GM13976 (cell line): ENCODE measurements at regions not wholly inside any gene's neighbourhood (a gene's known extent, or its start where the extent isn't known, plus 50 kb on each side); places are given as distances from the start of the nearest gene placed in this dataset.
"Not testable (repeated sequence)": the region's sequence is repeated elsewhere in the genome, so short reads cannot be mapped to it uniquely, and the experiment has no call there.

Experiments
- DNase-seq: peaks from one replicate; pipeline ENCODE4 v3.0.0; 2012; ENCODE audit warnings: low spot score
- CTCF ChIP-seq: IDR thresholded peaks from 2 replicates; pipeline ENCODE4 v1.5.1; 2012; ENCODE audit warnings: borderline replicate concordance, mild to moderate bottlenecking; ENCODE audit not compliant: insufficient read depth; ENCODE audit errors: extremely low read depth, missing control alignments, control extremely low read depth
- in situ Hi-C: fragments of 300-500 bp; cut with MboI; formaldehyde crosslinking; loops from one replicate; pipeline ENCODE4 v1.12.0; 2022; ENCODE audit warnings: low sequenced_read_pairs, mixed read lengths, inconsistent platforms; ENCODE audit not compliant: unreplicated experiment

GRCh38 chr2:116238511-116238910 lies 1576.0 kb upstream of the DDX18 start:
- no peak for TF ChIP-seq CTCF
- in situ Hi-C loops, result no loop called here
- no peak for DNase-seq

GRCh38 chr2:116250376-116250775 lies 1564.1 kb upstream of the DDX18 start:
- DNase-seq, result no peak
- in situ Hi-C loops, result no loop called here
- TF ChIP-seq CTCF, result no peak

GRCh38 chr2:116264872-116265271 lies 1549.6 kb upstream of the DDX18 start:
- no peak for TF ChIP-seq CTCF
- no peak for DNase-seq
- in situ Hi-C loops, result no loop called here

- DNase-seq, result no peak
- TF ChIP-seq CTCF, result no peak
- in situ Hi-C loops, result no loop called here
Measured at GRCh38 chr2:116269040-116269439, 1545.5 kb upstream of the DDX18 start.

GRCh38 chr2:116304328-116304727 lies 1510.2 kb upstream of the DDX18 start:
- DNase-seq, result no peak
- TF ChIP-seq CTCF, result no peak
- in situ Hi-C loops, result no loop called here

GRCh38 chr2:116317111-116317510 lies 1497.4 kb upstream of the DDX18 start:
- TF ChIP-seq CTCF, result no peak

GRCh38 chr2:116318551-116318950 lies 1495.9 kb upstream of the DDX18 start:
- DNase-seq, in situ Hi-C loops: not testable (repeated sequence)

More at GRCh38 chr2:116317111-116317510, 1497.4 kb upstream of the DDX18 start:
- in situ Hi-C loops, result no loop called here
- DNase-seq, result no peak

- DNase-seq, result no peak
- in situ Hi-C loops, result no loop called here
- no peak for TF ChIP-seq CTCF
Measured at GRCh38 chr2:116319001-116319400, 1495.5 kb upstream of the DDX18 start.
